ENCODE measurements at regions not wholly inside any gene's neighbourhood (a gene's known extent, or its start where the extent isn't known, plus 50 kb on each side); places are given as distances from the start of the nearest gene placed in this dataset.

GRCh38 chr12:113620437-113620976 lies 148.8 kb upstream of the LHX5 start:
- DNase-seq (ENCODE audit: low spot score), result no peak

DNA sequence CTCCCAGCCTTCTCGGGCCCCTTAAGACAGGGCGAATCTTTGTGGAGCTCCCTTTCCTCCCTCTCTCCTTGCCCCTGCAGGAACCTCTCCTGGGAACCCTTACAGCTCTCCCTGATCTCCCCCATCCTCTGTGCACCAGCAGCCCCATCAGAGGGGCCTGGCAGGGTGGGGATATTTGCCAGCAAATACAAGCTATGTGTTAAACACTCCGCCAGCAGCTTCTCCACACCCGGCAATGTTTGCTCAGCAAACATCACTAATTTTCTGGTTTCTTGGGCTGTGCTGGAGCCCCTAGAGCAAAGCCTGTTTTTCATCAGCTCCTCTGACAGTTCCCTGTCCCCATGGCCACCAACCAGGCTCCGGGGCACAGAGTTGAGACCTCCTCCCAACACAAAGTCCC lies 147.5 kb upstream of the LHX5 start:
- no peak for DNase-seq (ENCODE audit: low spot score)

DNA sequence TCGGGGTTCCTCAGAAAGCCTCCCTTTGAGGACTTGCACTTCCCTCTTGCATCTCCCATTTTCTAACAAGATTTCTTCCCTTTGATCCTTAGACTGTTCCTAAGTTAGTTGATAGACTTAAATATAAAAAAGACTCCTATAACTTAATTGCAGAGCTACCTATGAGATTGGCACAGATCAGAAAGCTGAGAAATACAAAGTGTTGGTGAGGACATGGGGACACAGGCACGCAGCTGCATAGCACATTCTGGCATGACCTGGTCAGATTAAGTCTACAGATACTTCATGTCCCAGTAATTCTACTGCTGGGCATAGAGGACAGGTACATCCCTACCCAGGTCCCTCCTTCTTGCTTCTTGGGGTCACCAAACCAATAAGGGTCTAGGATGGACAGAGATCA lies 141.7 kb upstream of the LHX5 start:
- no peak for DNase-seq (ENCODE audit: low spot score)

GRCh38 chr12:113612793-113613192 lies 141.1 kb upstream of the LHX5 start:
- no peak for DNase-seq (ENCODE audit: low spot score)

DNA sequence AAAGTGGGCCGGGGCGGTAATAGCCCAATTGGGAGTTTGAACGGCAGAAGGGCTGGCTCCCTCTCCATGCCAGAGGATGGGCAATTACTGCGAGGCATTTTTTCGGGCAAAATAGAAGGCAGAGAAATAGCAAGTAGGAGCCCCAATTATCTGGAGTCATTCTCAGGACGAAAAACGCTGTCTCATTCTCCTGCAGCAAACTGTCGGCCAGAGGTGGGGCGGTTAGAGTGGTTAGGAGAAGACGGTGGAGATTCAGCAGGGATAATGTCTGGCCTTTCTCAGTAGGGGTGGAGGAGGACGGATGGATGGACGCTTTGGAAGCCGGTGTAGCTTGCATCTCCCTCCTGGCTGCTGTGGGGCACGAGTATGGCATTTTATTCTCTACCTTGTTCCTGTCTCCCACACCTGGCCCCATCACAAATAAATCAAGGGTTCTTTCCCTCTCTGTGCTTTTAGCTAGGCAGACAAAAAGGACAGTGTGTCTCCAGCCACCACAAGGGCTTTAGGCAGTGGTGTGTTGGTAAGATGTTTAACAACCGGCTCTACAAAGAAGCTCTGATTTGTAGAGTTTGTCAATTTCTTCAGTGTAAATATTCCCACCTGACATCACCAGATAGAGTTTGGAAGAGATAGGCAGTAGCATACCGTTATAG lies 140.5 kb upstream of the LHX5 start:
- DNase-seq (ENCODE audit: low spot score), result no peak

DNA sequence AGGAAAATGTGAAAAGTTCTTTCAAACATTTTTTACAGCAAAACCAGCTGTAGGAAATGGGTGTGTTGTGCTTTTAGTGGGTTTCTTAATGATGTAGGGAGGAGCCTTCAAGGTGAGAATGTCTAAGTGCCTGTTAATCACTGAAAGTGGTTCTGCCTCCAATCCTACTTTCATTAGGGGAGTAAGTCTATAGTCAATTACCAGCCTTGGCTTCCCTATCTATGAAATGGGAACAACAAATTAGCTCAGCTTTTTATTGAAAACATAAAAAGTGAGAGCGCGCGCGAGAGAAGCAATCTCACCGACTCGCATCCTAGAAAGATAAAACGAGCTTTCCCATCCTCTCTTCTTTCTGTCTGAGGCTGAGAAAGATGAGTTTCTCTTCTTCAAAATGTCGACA lies 140.0 kb upstream of the LHX5 start:
- no peak for DNase-seq (ENCODE audit: low spot score)

GRCh38 chr12:113610698-113611097 lies 139.0 kb upstream of the LHX5 start:
- DNase-seq (ENCODE audit: low spot score), result no peak

- DNase-seq (ENCODE audit: low spot score), result no peak
Observed at GRCh38 chr12:113609692-113610469, 138.2 kb upstream of the LHX5 start.

DNA sequence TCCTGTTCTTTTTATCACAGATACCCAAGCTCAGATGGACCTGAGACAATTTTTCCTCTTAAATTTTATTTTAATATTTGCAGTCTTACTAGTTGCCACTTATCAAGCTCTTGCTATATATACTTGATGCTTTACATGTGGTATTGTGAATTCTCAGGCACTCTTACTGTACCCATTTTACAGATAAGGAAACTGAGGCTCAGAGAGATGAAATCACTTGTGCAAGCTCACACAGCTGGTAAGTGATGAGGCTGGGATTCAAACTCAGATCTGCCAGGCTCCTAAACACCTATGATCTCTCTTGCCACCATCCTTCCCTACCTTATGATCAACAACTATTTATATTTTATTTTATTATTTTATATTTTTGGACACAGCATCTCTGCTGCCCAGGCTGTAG lies 133.0 kb upstream of the LHX5 start:
- DNase-seq (ENCODE audit: low spot score), result no peak

GRCh38 chr12:113601656-113602263 lies 130.1 kb upstream of the LHX5 start:
- no peak for DNase-seq (ENCODE audit: low spot score)

DNA sequence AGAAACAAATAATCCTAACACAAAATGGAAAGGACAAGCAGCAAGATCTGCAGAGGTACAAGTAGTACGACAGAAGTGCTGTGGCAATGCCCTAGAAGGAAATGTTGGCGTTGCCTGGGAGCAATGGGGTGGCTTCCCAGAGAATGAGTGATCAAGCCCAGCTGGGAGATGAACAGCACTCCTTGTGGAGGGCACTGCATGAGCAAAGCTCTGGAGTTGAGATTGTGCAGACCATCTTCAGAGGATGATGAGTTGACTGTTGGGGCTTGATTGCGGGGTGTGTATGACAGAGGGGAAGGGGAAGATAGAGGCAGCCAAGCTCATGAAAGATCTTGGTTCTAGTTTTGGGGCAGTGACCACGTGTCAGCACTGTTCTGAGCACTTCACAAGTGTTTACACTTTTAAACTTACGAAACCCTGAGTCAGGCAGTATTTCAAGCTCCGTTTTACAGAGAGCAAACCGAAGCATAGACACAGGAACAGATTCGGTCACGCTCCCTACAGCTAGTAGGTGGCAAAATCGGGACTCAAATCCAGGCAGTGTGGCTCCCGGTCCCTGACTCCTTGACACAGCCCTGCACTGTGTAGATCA lies 127.2 kb upstream of the LHX5 start:
- no peak for DNase-seq (ENCODE audit: low spot score)

- DNase-seq (ENCODE audit: low spot score), result no peak
Observed at GRCh38 chr12:113594967-113595366, 123.3 kb upstream of the LHX5 start.

- DNase-seq (ENCODE audit: low spot score), result no peak
Observed at GRCh38 chr12:113591480-113591974, 119.9 kb upstream of the LHX5 start.

DNA sequence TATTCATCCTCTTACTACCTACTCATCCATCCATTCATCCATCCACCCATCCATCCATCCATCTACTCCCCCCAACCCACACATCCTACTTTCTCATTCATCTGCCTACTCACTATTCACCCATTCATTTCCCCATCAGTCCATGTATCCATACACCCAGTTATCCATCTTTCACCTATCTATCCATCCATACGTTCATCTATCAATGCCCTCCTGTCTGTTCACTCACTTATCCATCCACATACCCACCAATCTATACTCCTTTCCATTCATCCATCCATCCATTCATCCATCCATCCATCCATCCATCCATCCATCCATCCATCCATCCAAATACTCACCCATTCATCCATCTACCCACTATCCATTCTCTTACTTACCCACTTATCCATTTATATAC lies 117.8 kb upstream of the LHX5 start:
- no peak for DNase-seq (ENCODE audit: low spot score)

GRCh38 chr12:113587720-113588119 lies 116.0 kb upstream of the LHX5 start:
- DNase-seq (ENCODE audit: low spot score), result no peak

- DNase-seq (ENCODE audit: low spot score), result no peak
Observed at GRCh38 chr12:113586461-113586860, 114.8 kb upstream of the LHX5 start.

DNA sequence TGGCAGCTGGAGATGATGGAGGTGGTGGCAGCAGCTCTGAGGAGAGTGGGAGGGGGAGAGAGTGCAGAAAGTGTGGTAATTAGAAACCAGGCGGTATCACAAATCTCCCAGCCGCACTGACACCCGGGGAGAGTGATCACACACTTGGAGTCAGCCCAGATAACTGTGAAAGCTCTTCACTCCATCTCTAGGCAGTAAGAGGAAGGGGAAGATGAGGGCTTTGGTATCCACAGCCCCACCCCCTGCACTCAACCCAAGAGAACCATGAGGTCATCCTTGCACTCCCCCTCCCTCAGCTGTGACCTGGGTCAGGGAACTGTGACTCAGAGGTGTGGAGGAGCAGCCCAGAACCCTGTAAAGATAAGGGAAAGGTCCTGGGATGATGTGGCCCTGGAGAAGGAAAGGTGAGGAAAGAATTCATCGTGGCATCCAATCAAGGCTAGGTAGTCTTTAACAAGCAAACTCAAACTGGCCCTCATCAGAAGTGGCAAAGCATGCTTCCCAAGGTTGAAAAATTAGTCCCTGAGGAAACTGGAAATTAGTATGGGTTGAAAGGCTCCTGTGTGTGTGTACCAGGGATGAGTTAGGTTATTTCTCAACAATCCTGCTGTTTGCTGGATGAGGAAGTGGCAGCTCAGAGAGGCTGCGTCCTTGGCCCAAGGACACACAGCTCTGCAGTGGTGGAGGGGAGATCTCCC lies 111.0 kb upstream of the LHX5 start:
- DNase-seq (ENCODE audit: low spot score), result no peak

- no peak for DNase-seq (ENCODE audit: low spot score)
Observed at GRCh38 chr12:113581342-113581741, 109.7 kb upstream of the LHX5 start.

- no peak for DNase-seq (ENCODE audit: low spot score)
Observed at GRCh38 chr12:113580437-113580836, 108.8 kb upstream of the LHX5 start.

GRCh38 chr12:113577464-113578129 lies 105.9 kb upstream of the LHX5 start:
- no peak for DNase-seq (ENCODE audit: low spot score)

DNA sequence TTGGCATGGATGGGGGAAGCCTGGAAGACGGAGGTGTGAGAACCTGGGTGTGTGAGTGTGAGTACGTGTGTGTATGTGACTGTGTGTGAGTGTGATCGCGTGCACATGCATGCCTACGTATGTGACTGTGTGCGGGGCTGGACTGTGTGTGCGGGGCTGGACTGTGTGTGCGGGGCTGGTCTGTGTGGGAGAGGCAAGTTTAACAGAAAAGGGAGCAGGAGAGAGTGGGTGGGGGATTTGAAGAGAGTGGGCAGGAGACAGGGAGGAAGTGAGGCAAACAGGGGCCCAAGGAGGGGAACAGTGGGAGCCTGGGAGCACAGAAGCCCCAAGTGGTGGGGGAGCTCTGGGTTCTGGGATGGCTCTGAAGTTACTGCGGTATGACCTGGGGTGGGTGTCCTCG lies 103.7 kb upstream of the LHX5 start:
- no peak for DNase-seq (ENCODE audit: low spot score)
